ENCODE measurements at regions not wholly inside any gene's neighbourhood (a gene's known extent, or its start where the extent isn't known, plus 50 kb on each side); places are given as distances from the start of the nearest gene placed in this dataset.

- in situ Hi-C loops (cut with MboI; ENCODE audit: low pct_unique_long_range_greater_than_20kb in 2 of 9, low sequenced_read_pairs in 9 of 9, unreplicated experiment in 9 of 9) = loop anchor here in 5 of 9 experiments (10.0 to 25.0 kb wide), 3 partner anchors 493 to 518 kb away; partner anchors contain the start of gene FAM209B (in 1 of the 5)
- no peak overlapping the region for H3K27ac ChIP-seq
- WGBS, 10 experiments = 34 to 96% (median 80%) methylated on average over 2 to 9 of the region's 9 CpGs; no CpG with 5 or more reads in 1 of the 10 experiments
These were observed 211.1 kb downstream of the BMP7 start for GRCh38 chr20:57055345-57055744.

GRCh38 chr20:57056651-57057050 is 209.8 kb downstream of the BMP7 start:
- 60 to 96% (median 87%) methylated on average over 3 to 5 of the region's 5 CpGs; no CpG with 5 or more reads in 3 of the 10 experiments for WGBS, 10 experiments
- Histone ChIP-seq H3K4me1 (replicated peaks in 1 of 2) (no peaks in the 10 kb centered on the region), H3K27ac (no peak overlapping the region), H3K4me3 (no peak overlapping the region)
- in situ Hi-C loops (cut with MboI; ENCODE audit: low pct_unique_long_range_greater_than_20kb in 2 of 9, low sequenced_read_pairs in 9 of 9, unreplicated experiment in 9 of 9) = loop anchor here in 5 of 9 experiments (10.0 to 25.0 kb wide), 3 partner anchors 494 to 519 kb away; partner anchors contain the start of gene FAM209B (in 1 of the 5)
- no peak for ATAC-seq (replicated peaks in 6 of 8)

More at GRCh38 chr20:57055345-57055744, 211.1 kb downstream of the BMP7 start:
- Histone ChIP-seq H3K4me3 (no peak overlapping the region), H3K4me1 (replicated peaks in 1 of 2) (no peaks in the 10 kb centered on the region)
- no peak for ATAC-seq (replicated peaks in 6 of 8)

GRCh38 chr20:57059055-57059596 is 207.3 kb downstream of the BMP7 start:
- H3K4me3 ChIP-seq = no peak overlapping the region
- 55 to 100% (median 86%) methylated on average over 1 to 4 of the region's 4 CpGs; no CpG with 5 or more reads in 1 of the 10 experiments for WGBS, 10 experiments

GRCh38 chr20:57060407-57061050 is 205.9 kb downstream of the BMP7 start:
- ATAC-seq (replicated peaks in 6 of 8) = peak in 2 of 8 experiments; percentile 68 to 78
- 20 to 100% (median 54%) methylated on average over 2 to 6 of the region's 8 CpGs; no CpG with 5 or more reads in 1 of the 10 experiments for WGBS, 10 experiments
- Histone ChIP-seq H3K4me3 (no peak overlapping the region), H3K27ac (no peak overlapping the region), H3K4me1 (replicated peaks in 1 of 2) (peaks cover 0 to 1% of the 10 kb centered on the region in 2 donors)
- in situ Hi-C loops (cut with MboI; ENCODE audit: low pct_unique_long_range_greater_than_20kb in 2 of 9, low sequenced_read_pairs in 9 of 9, unreplicated experiment in 9 of 9) = loop anchor here in 4 of 9 experiments (25.0 kb wide), 2 partner anchors 498 to 523 kb away; partner anchors contain the start of gene FAM209B (in 1 of the 4)

More at GRCh38 chr20:57059055-57059596, 207.3 kb downstream of the BMP7 start:
- ATAC-seq (replicated peaks in 6 of 8) = no peak
- in situ Hi-C loops (cut with MboI; ENCODE audit: low pct_unique_long_range_greater_than_20kb in 2 of 9, low sequenced_read_pairs in 9 of 9, unreplicated experiment in 9 of 9) = loop anchor here in 5 of 9 experiments (10.0 to 25.0 kb wide), 3 partner anchors 497 to 522 kb away; partner anchors contain the start of gene FAM209B (in 1 of the 5)
- no peaks in the 10 kb centered on the region for H3K4me1 ChIP-seq (replicated peaks in 1 of 2)
- H3K27ac ChIP-seq = no peak overlapping the region

GRCh38 chr20:57061051-57061900 is 205.2 kb downstream of the BMP7 start:
- ATAC-seq (replicated peaks in 6 of 8) = peak; percentile 63 to 97 (median 78)
- H3K4me3 ChIP-seq = no peak overlapping the region
- in situ Hi-C loops (cut with MboI; ENCODE audit: low pct_unique_long_range_greater_than_20kb in 2 of 9, low sequenced_read_pairs in 9 of 9, unreplicated experiment in 9 of 9) = loop anchor here in 4 of 9 experiments (25.0 kb wide), 2 partner anchors 499 to 524 kb away; partner anchors contain the start of gene FAM209B (in 1 of the 4)
- no peak overlapping the region for H3K27ac ChIP-seq
- 10 to 74% (median 48%) methylated on average over 3 to 7 of the region's 14 CpGs; no CpG with 5 or more reads in 2 of the 10 experiments for WGBS, 10 experiments
- peaks cover 0 to 5% of the 10 kb centered on the region in 2 donors for H3K4me1 ChIP-seq (replicated peaks in 1 of 2)

GRCh38 chr20:57062241-57062640 is 204.2 kb downstream of the BMP7 start:
- Histone ChIP-seq H3K4me3 (no peak overlapping the region), H3K27ac (no peak overlapping the region), H3K4me1 (replicated peaks in 1 of 2) (peaks cover 0 to 5% of the 10 kb centered on the region in 2 donors)
- no peak for ATAC-seq (replicated peaks in 6 of 8)
- in situ Hi-C loops (cut with MboI; ENCODE audit: low pct_unique_long_range_greater_than_20kb in 2 of 9, low sequenced_read_pairs in 9 of 9, unreplicated experiment in 9 of 9) = loop anchor here in 4 of 9 experiments (25.0 kb wide), 2 partner anchors 500 to 525 kb away; partner anchors contain the start of gene FAM209B (in 1 of the 4)
- 60 to 83% (median 60%) methylated on average over 1 of the region's 4 CpGs; no CpG with 5 or more reads in 7 of the 10 experiments for WGBS, 10 experiments

GRCh38 chr20:57062696-57063270 is 203.7 kb downstream of the BMP7 start:
- H3K4me3 ChIP-seq = no peak overlapping the region
- ATAC-seq (replicated peaks in 6 of 8) = no peak
- 43 to 89% (median 70%) methylated on average over 1 to 5 of the region's 8 CpGs; no CpG with 5 or more reads in 4 of the 10 experiments for WGBS, 10 experiments
- H3K27ac ChIP-seq = no peak overlapping the region
- H3K4me1 ChIP-seq (replicated peaks in 1 of 2) = peaks cover 0 to 5% of the 10 kb centered on the region in 2 donors
- in situ Hi-C loops (cut with MboI; ENCODE audit: low pct_unique_long_range_greater_than_20kb in 2 of 9, low sequenced_read_pairs in 9 of 9, unreplicated experiment in 9 of 9) = loop anchor here in 4 of 9 experiments (25.0 kb wide), 2 partner anchors 500 to 525 kb away; partner anchors contain the start of gene FAM209B (in 1 of the 4)

- H3K27ac ChIP-seq = no peak overlapping the region
- peaks cover 0 to 5% of the 10 kb centered on the region in 2 donors for H3K4me1 ChIP-seq (replicated peaks in 1 of 2)
- WGBS, 10 experiments = 31 to 100% (median 92%) methylated on average over 1 to 5 of the region's 5 CpGs; no CpG with 5 or more reads in 3 of the 10 experiments
- no peak for ATAC-seq (replicated peaks in 6 of 8)
- H3K4me3 ChIP-seq = no peak overlapping the region
- in situ Hi-C loops (cut with MboI; ENCODE audit: low pct_unique_long_range_greater_than_20kb in 2 of 9, low sequenced_read_pairs in 9 of 9, unreplicated experiment in 9 of 9) = loop anchor here in 4 of 9 experiments (25.0 kb wide), 2 partner anchors 503 to 528 kb away; partner anchors contain the start of gene FAM209B (in 1 of the 4)
These were observed 201.6 kb downstream of the BMP7 start for GRCh38 chr20:57064836-57065235.

- Histone ChIP-seq H3K27ac (no peak overlapping the region), H3K4me1 (replicated peaks in 1 of 2) (peaks cover 0 to 8% of the 10 kb centered on the region in 2 donors), H3K4me3 (no peak overlapping the region)
- in situ Hi-C loops (cut with MboI; ENCODE audit: low pct_unique_long_range_greater_than_20kb in 2 of 9, low sequenced_read_pairs in 9 of 9, unreplicated experiment in 9 of 9) = loop anchor here in 4 of 9 experiments (25.0 kb wide), 2 partner anchors 503 to 528 kb away; partner anchors contain the start of gene FAM209B (in 1 of the 4)
- 0 to 45% (median 20%) methylated on average over 4 to 7 of the region's 7 CpGs for WGBS, 10 experiments
- peak in 1 of 8 experiments; percentile 17 for ATAC-seq (replicated peaks in 6 of 8)
These were observed 200.8 kb downstream of the BMP7 start for GRCh38 chr20:57065646-57066045.

GRCh38 chr20:57066126-57066900 is 200.1 kb downstream of the BMP7 start:
- in situ Hi-C loops (cut with MboI; ENCODE audit: low pct_unique_long_range_greater_than_20kb in 2 of 9, low sequenced_read_pairs in 9 of 9, unreplicated experiment in 9 of 9) = loop anchor here in 4 of 9 experiments (25.0 kb wide), 2 partner anchors 504 to 529 kb away; partner anchors contain the start of gene FAM209B (in 1 of the 4)
- Histone ChIP-seq H3K27ac (no peak overlapping the region), H3K4me3 (no peak overlapping the region), H3K4me1 (replicated peaks in 1 of 2) (peaks cover 6 to 15% of the 10 kb centered on the region in 2 donors)
- ATAC-seq (replicated peaks in 6 of 8) = peak in 1 of 8 experiments; percentile 28
- 35 to 82% (median 64%) methylated on average over 2 to 8 of the region's 11 CpGs for WGBS, 10 experiments

- in situ Hi-C loops (cut with MboI; ENCODE audit: low pct_unique_long_range_greater_than_20kb in 2 of 9, low sequenced_read_pairs in 9 of 9, unreplicated experiment in 9 of 9) = loop anchor here in 4 of 9 experiments (25.0 kb wide), 2 partner anchors 507 to 532 kb away; partner anchors contain the start of gene FAM209B (in 1 of the 4)
- no peak overlapping the region for H3K4me3 ChIP-seq
- 0 to 88% (median 83%) methylated on average over 1 to 8 of the region's 8 CpGs; no CpG with 5 or more reads in 1 of the 10 experiments for WGBS, 10 experiments
- no peak for ATAC-seq (replicated peaks in 6 of 8)
- peaks cover 16 to 25% of the 10 kb centered on the region in 2 donors for H3K4me1 ChIP-seq (replicated peaks in 1 of 2)
- H3K27ac ChIP-seq = no peak overlapping the region
These were observed 197.0 kb downstream of the BMP7 start for GRCh38 chr20:57069442-57069841.
